ENCODE measurements at regions not wholly inside any gene's neighbourhood (a gene's known extent, or its start where the extent isn't known, plus 50 kb on each side); places are given as distances from the start of the nearest gene placed in this dataset.

- no peak overlapping the region for H3K27ac ChIP-seq
- TF ChIP-seq ZFX (IDR thresholded peaks at IDR 0.05; ENCODE audit: borderline replicate concordance) = no peak
- no peak for TF ChIP-seq CTCF (IDR thresholded peaks at IDR 0.05)
Measured at GRCh38 chr2:150020937-150021673, 433.5 kb upstream of the MMADHC start.

- no peak for TF ChIP-seq ZFX (IDR thresholded peaks at IDR 0.05; ENCODE audit: borderline replicate concordance)
- no peak for TF ChIP-seq CTCF (IDR thresholded peaks at IDR 0.05)
Measured at GRCh38 chr2:150020221-150020620, 432.6 kb upstream of the MMADHC start.

GRCh38 chr2:150019063-150019462, 431.5 kb upstream of the MMADHC start:
- TF ChIP-seq ZFX (IDR thresholded peaks at IDR 0.05; ENCODE audit: borderline replicate concordance) (no peak), CTCF (IDR thresholded peaks at IDR 0.05) (no peak)

More at GRCh38 chr2:150020221-150020620, 432.6 kb upstream of the MMADHC start:
- H3K27ac ChIP-seq = no peak overlapping the region

GRCh38 chr2:150012986-150013385, 425.4 kb upstream of the MMADHC start:
- TF ChIP-seq ZFX (IDR thresholded peaks at IDR 0.05; ENCODE audit: borderline replicate concordance) (no peak), CTCF (IDR thresholded peaks at IDR 0.05) (no peak)
- H3K27ac ChIP-seq = no peak overlapping the region

More at GRCh38 chr2:150019063-150019462, 431.5 kb upstream of the MMADHC start:
- no peak overlapping the region for H3K27ac ChIP-seq

GRCh38 chr2:150011161-150011730, 423.7 kb upstream of the MMADHC start:
- no peak overlapping the region for H3K27ac ChIP-seq
- TF ChIP-seq CTCF (IDR thresholded peaks at IDR 0.05) (no peak), ZFX (IDR thresholded peaks at IDR 0.05; ENCODE audit: borderline replicate concordance) (no peak)

- no peak overlapping the region for H3K27ac ChIP-seq
- no peak for TF ChIP-seq ZFX (IDR thresholded peaks at IDR 0.05; ENCODE audit: borderline replicate concordance)
- no peak for TF ChIP-seq CTCF (IDR thresholded peaks at IDR 0.05)
Measured at GRCh38 chr2:150008901-150009300, 421.3 kb upstream of the MMADHC start.

- H3K27ac ChIP-seq = no peak overlapping the region
- TF ChIP-seq CTCF (IDR thresholded peaks at IDR 0.05) (no peak), ZFX (IDR thresholded peaks at IDR 0.05; ENCODE audit: borderline replicate concordance) (no peak)
Measured at GRCh38 chr2:150007815-150008430, 420.3 kb upstream of the MMADHC start.
